HG02588 (cell line): ENCODE measurements at regions not wholly inside any gene's neighbourhood (a gene's known extent, or its start where the extent isn't known, plus 50 kb on each side); places are given as distances from the start of the nearest gene placed in this dataset.

ENCODE experiments used
- ATAC-seq: cut with Tn5 transposase; IDR thresholded peaks from one replicate; pipeline ENCODE4 v1.9.1; 2021; ENCODE audit warnings: mild to moderate bottlenecking, moderate library complexity; ENCODE audit not compliant: unreplicated experiment

GRCh38 chr13:73602295-73602694 is 531.9 kb downstream of the KLF12 start:
- ATAC-seq = no peak

GRCh38 chr13:73601708-73602107 is 532.5 kb downstream of the KLF12 start:
- no peak for ATAC-seq

GRCh38 chr13:73599232-73600128 is 534.7 kb downstream of the KLF12 start:
- no peak for ATAC-seq

DNA sequence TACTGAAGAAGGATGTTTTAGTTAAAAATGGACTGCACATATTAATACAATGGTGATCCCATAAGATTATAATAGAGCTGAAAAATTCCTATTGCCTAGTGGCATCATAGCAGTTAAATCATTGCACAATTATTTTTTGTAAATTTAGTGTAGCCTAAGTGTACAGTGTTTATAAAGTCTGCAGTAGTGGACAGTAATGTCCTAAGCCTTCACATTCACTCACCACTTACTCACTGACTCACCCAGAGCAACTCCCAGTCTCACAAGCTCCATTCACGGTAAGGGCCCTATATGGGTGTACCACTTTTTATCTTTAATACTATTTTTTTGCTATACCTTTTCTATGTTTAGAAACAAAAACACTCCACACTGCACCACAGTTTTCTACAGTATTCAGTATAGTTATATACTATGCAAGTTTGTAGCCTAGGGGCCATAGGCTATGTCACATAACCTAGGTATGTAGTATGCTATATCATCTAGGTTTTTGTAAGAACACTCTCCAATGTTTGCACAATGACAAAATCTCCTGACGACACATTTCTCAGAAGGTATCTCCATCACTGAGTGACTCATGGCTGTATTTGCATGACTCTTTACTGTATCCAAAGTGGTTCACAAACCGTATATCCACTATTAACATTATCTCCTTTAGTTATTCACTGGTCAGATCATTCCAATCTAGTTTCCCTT is 536.0 kb downstream of the KLF12 start:
- no peak for ATAC-seq

- no peak for ATAC-seq
These were observed 537.6 kb downstream of the KLF5 start for GRCh38 chr13:73596382-73596781.

DNA sequence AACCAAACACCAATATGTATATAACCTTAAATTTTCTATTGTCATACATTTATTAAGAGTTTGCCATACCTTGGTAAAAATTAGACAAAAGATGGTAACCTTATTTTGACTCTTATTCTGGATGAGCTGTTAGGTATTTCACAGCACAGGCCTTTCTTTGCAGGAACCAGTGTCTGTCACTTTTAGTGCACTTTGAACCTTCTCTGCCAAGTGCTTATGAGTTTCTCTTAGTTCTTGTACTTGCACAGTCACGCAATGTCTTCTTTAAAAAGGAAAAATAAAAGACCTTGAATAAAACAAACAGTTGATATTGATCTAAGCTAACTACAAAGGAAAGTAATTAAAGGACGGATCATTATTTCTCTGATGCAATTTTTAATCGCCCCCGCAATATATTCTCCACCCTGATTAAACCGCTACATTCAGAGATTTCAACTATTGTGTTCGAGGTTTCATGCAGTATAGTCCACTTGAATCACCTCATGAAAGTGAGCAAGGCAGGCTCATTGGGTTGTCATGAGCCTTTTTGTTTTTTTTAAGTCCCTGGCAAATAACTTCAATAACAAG is 534.5 kb downstream of the KLF5 start:
- no peak for ATAC-seq

DNA sequence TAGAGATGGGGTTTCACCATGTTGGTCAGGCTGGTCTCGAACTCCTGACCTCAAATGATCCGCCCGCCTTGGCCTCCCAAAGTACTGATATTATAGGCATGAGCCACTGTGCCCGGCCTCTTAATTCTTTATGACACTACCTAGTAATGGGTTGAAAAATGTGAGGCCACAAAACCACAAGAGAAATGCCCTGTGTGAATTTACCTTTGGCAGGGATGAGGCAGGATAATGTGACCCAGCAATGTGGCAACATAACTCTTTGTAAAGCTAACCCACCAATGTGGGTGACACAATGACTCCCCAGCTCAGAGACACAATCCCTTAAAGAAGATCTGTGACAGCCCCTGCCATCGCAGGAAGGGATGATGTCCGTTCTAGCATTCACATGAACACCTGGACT is 533.1 kb downstream of the KLF5 start:
- no peak for ATAC-seq

DNA sequence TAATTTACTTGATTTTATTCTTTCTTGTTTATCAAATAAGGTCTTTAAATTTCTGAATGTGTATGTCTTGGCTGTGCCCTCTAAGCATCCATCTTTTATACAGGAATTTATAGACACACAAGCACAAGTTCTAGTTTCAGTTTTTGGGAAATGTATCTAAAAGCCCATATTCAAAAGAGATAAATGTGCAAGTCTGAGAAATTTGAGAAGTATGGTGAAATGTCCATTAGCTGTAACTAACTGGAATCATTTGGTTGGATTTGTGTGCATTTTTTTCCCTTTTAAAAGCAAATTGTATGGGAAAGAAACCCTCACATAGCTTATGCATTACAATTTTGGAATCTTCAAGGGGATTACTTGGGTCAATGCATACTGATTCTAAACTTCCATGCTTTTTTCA is 532.0 kb downstream of the KLF5 start:
- no peak for ATAC-seq

GRCh38 chr13:73585236-73585635 is 526.4 kb downstream of the KLF5 start:
- ATAC-seq = no peak

GRCh38 chr13:73583331-73583730 is 524.5 kb downstream of the KLF5 start:
- no peak for ATAC-seq

- ATAC-seq = no peak
These were observed 521.9 kb downstream of the KLF5 start for GRCh38 chr13:73580513-73581267.

DNA sequence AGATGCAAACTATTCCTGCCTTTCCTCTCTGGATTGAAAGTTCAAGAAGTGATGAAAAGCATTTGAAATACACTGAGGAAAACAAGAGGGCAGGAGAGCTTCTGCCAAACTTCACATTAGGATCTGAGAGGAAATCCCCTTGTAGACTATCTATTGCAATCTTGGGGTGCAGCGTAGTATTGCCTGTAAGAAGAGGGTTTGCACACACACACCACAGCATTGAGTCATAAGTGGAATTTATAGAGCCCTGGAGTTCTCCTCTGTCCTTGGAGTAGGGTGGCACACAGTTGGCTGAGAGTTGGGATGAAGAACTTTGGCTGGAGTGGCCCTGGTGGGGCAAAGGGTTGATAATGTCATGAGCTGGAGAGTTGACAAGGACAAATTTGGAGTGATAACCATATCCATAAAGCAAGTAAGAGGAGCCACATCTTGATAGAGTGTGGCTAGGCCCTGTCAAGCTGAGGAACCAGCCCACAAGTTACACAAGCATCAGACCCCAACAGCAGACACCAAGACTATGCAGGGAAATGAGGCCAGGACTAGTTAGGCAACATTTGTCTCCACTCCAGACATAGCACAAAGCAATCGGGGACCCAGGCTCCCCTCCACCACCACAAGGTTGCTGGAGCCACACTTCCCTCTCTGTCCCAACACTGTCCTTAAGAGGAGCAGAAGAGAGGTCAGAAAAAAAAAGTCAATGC is 520.9 kb downstream of the KLF5 start:
- no peak for ATAC-seq

GRCh38 chr13:73578251-73578875 is 519.6 kb downstream of the KLF5 start:
- no peak for ATAC-seq

DNA sequence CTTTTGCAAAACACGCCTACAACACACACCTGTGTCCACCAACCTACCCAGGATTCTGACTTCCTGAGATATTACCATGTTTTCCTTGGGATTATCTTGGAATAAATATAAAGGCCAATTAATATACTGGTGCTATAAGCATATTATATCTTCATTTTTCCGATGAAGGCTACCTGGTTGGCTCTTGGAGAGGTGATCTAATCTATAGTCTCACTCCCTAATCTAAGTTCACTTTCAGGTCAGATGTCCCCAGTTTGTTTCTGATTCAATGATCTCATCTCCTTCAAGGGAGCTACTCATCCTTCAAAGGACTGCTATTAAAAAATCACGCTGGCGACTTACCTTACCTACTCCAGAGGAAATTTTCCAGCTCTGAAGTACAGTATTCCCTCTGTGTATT is 517.5 kb downstream of the KLF5 start:
- no peak for ATAC-seq

GRCh38 chr13:73572824-73573223 is 514.0 kb downstream of the KLF5 start:
- no peak for ATAC-seq

DNA sequence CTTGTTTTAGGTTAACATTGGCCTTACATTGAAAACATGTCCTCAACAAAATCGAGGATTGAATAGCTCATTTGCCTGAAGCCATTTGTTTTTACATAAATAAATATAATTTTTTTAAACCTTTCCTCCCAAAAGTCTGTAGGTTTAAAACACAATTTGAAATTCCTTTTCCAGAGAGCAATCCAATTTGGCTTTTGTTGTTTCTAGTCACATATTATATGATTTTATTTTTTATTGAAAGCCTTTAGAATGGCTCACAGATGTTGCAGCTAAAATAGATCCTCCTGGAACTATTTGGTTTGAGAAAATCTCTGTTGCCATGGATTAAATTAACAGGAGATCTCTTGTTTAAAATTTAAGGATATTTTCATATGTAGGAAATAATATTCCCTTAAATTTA is 512.6 kb downstream of the KLF5 start:
- no peak for ATAC-seq

- no peak for ATAC-seq
These were observed 498.1 kb downstream of the KLF5 start for GRCh38 chr13:73556902-73557301.

- no peak for ATAC-seq
These were observed 497.3 kb downstream of the KLF5 start for GRCh38 chr13:73556128-73556527.

- ATAC-seq = no peak
These were observed 492.9 kb downstream of the KLF5 start for GRCh38 chr13:73551736-73552135.

DNA sequence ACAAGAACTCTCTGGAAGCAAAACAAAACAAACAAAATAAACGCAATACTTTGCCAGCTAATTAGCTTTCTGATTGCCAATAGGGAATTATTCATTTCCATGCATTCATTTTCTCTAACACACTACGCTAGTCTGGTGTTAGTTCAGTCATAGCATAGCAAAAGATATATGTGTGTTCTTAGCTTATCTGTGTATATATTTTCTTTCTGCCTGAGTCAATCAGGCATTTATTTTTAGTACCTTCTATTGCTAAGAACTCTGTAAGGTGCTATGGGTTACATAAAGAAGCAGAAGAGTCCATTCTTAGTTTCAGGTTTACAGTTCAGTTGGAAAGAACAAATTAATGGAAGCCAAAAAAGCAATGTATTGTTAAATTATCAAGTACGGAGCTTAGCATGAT is 490.9 kb downstream of the KLF5 start:
- no peak for ATAC-seq
